ENCODE measurements at regions not wholly inside any gene's neighbourhood (a gene's known extent, or its start where the extent isn't known, plus 50 kb on each side); places are given as distances from the start of the nearest gene placed in this dataset.

GRCh38 chr18:77755187-77755586, 505.5 kb downstream of the GALR1 start:
- peaks cover 0 to 8% (median 0%) of the 10 kb centered on the region in 3 donors for H3K9me3 Mint-ChIP-seq
- CTCF ChIA-PET: interaction anchor here (0.5 to 0.6 kb wide), 2 partner anchors 85 to 952 kb away, joined by 3 read pairs; no protein-coding TSS in a partner anchor
- no peaks in the 10 kb centered on the region for H3K4me1 ChIP-seq (ENCODE audit: control insufficient read depth in 1 of 2, extremely low read depth in 1 of 2, insufficient read depth in 2 of 2, low read length in 2 of 2)
- no peaks in the 10 kb centered on the region for H3K36me3 ChIP-seq (ENCODE audit: control insufficient read depth in 2 of 2, extremely low read depth in 1 of 2, insufficient read depth in 1 of 2, low read length in 1 of 2)
- no peaks in the 10 kb centered on the region for H3K9me3 ChIP-seq
- POLR2A ChIA-PET: no interaction called here
- H3K27ac Mint-ChIP-seq: no peak overlapping the region
- H3K4me1 Mint-ChIP-seq: no peaks in the 10 kb centered on the region
- H3K27ac ChIP-seq (ENCODE audit: low read length): no peak overlapping the region
- no peaks in the 10 kb centered on the region for H3K27me3 ChIP-seq (replicated peaks in 1 of 2; ENCODE audit: control insufficient read depth in 2 of 2, extremely low read depth in 1 of 2, insufficient read depth in 2 of 2, low read length in 1 of 2)
- WGBS (ENCODE audit: insufficient coverage): 100% methylated on average over 1 of the region's 6 CpGs
- no peaks in the 10 kb centered on the region for H3K36me3 Mint-ChIP-seq
- no peak overlapping the region for H3K4me3 ChIP-seq (ENCODE audit: control insufficient read depth in 1 of 2, extremely low read depth in 1 of 2, low read length in 1 of 2)
- DNase-seq (no peak), ATAC-seq (replicated peaks in 1 of 4) (no peak)
- H3K4me3 Mint-ChIP-seq: no peak overlapping the region
- H3K27me3 Mint-ChIP-seq: peaks cover 14 to 24% of the 10 kb centered on the region in 2 donors

DNA sequence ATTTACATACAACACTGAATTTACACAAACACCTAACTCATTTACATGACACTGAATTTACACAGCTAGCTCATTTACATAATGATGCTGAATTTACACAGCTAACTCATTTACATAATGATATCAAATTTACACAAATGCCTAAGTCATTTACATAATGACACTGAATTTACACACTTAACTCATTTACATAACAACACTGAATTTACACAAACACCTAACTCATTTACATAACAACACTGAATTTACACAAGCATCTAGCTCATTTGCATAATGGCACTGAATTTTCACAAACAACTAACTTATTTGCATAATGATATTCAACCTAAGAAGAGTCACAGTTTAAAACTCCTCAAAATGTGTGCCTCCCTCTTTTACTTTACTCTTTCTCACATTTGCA, 511.7 kb downstream of the GALR1 start:
- Histone ChIP-seq H3K4me3 (ENCODE audit: control insufficient read depth in 1 of 2, extremely low read depth in 1 of 2, low read length in 1 of 2) (no peak overlapping the region), H3K27me3 (replicated peaks in 1 of 2; ENCODE audit: control insufficient read depth in 2 of 2, extremely low read depth in 1 of 2, insufficient read depth in 2 of 2, low read length in 1 of 2) (peaks cover 0 to 4% of the 10 kb centered on the region in 2 experiments), H3K36me3 (ENCODE audit: control insufficient read depth in 2 of 2, extremely low read depth in 1 of 2, insufficient read depth in 1 of 2, low read length in 1 of 2) (no peaks in the 10 kb centered on the region), H3K9me3 (no peaks in the 10 kb centered on the region), H3K4me1 (ENCODE audit: control insufficient read depth in 1 of 2, extremely low read depth in 1 of 2, insufficient read depth in 2 of 2, low read length in 2 of 2) (no peaks in the 10 kb centered on the region), H3K27ac (ENCODE audit: low read length) (no peak overlapping the region)
- no peak for DNase-seq
- Mint-ChIP-seq H3K4me3 (no peak overlapping the region), H3K4me1 (peaks cover 0 to 3% (median 0%) of the 10 kb centered on the region in 3 donors), H3K36me3 (no peaks in the 10 kb centered on the region), H3K9me3 (peaks cover 0 to 8% (median 0%) of the 10 kb centered on the region in 3 donors), H3K27me3 (peaks cover 11 to 25% of the 10 kb centered on the region in 2 donors), H3K27ac (no peak overlapping the region)
- ATAC-seq (replicated peaks in 1 of 4): no peak
- POLR2A ChIA-PET: no interaction called here
- CTCF ChIA-PET: no interaction called here

- no peak overlapping the region for H3K4me3 ChIP-seq (ENCODE audit: control insufficient read depth in 1 of 2, extremely low read depth in 1 of 2, low read length in 1 of 2)
- H3K9me3 ChIP-seq: no peaks in the 10 kb centered on the region
- peaks cover 0 to 8% (median 0%) of the 10 kb centered on the region in 3 donors for H3K9me3 Mint-ChIP-seq
- no peak overlapping the region for H3K27ac ChIP-seq (ENCODE audit: low read length)
- no peaks in the 10 kb centered on the region for H3K4me1 ChIP-seq (ENCODE audit: control insufficient read depth in 1 of 2, extremely low read depth in 1 of 2, insufficient read depth in 2 of 2, low read length in 2 of 2)
- no peak for ATAC-seq (replicated peaks in 1 of 4)
- peaks cover 13 to 29% of the 10 kb centered on the region in 2 donors for H3K27me3 Mint-ChIP-seq
- POLR2A ChIA-PET: no interaction called here
- no peaks in the 10 kb centered on the region for H3K36me3 Mint-ChIP-seq
- peaks cover 0 to 3% (median 0%) of the 10 kb centered on the region in 3 donors for H3K4me1 Mint-ChIP-seq
- peaks cover 0 to 4% of the 10 kb centered on the region in 2 experiments for H3K27me3 ChIP-seq (replicated peaks in 1 of 2; ENCODE audit: control insufficient read depth in 2 of 2, extremely low read depth in 1 of 2, insufficient read depth in 2 of 2, low read length in 1 of 2)
- H3K27ac Mint-ChIP-seq: no peak overlapping the region
- WGBS (ENCODE audit: insufficient coverage): no CpG with 5 or more reads among the region's 1 CpG
- no peak overlapping the region for H3K4me3 Mint-ChIP-seq
- H3K36me3 ChIP-seq (ENCODE audit: control insufficient read depth in 2 of 2, extremely low read depth in 1 of 2, insufficient read depth in 1 of 2, low read length in 1 of 2): no peaks in the 10 kb centered on the region
- DNase-seq: no peak
- CTCF ChIA-PET: no interaction called here
These were observed 512.4 kb downstream of the GALR1 start for GRCh38 chr18:77762014-77762413.

DNA sequence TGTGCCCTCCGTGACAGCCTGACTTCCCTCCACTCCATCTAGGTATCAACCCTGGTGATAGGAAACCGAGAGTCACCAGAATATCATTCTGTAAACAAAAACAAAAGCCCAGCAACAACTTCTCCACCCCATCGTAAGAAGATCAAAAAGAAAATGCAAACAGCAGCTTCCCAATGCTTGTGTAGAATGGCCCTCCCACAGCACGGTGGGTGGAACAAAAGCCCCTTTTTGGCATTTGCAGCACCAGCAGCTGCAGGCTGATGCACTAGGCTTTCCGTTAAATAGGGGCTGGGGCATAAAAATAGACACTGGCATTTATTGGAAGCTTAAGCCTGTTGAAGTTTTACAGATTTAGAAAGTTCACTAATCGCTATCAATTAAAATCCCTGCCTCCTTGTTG, 513.0 kb downstream of the GALR1 start:
- DNase-seq: no peak
- H3K4me3 ChIP-seq (ENCODE audit: control insufficient read depth in 1 of 2, extremely low read depth in 1 of 2, low read length in 1 of 2): no peak overlapping the region

GRCh38 chr18:77763530-77764145, 514.0 kb downstream of the GALR1 start:
- no peaks in the 10 kb centered on the region for H3K36me3 ChIP-seq (ENCODE audit: control insufficient read depth in 2 of 2, extremely low read depth in 1 of 2, insufficient read depth in 1 of 2, low read length in 1 of 2)
- H3K4me3 ChIP-seq (ENCODE audit: control insufficient read depth in 1 of 2, extremely low read depth in 1 of 2, low read length in 1 of 2): no peak overlapping the region
- H3K9me3 ChIP-seq: no peaks in the 10 kb centered on the region
- H3K4me3 Mint-ChIP-seq: no peak overlapping the region
- no peak for ATAC-seq (replicated peaks in 1 of 4)
- H3K27me3 ChIP-seq (replicated peaks in 1 of 2; ENCODE audit: control insufficient read depth in 2 of 2, extremely low read depth in 1 of 2, insufficient read depth in 2 of 2, low read length in 1 of 2): peaks cover 0 to 4% of the 10 kb centered on the region in 2 experiments
- no peaks in the 10 kb centered on the region for H3K36me3 Mint-ChIP-seq
- ChIA-PET POLR2A (no interaction called here), CTCF (no interaction called here)
- no peak overlapping the region for H3K27ac Mint-ChIP-seq
- H3K4me1 ChIP-seq (ENCODE audit: control insufficient read depth in 1 of 2, extremely low read depth in 1 of 2, insufficient read depth in 2 of 2, low read length in 2 of 2): no peaks in the 10 kb centered on the region
- WGBS (ENCODE audit: insufficient coverage): 90% methylated on average over 2 of the region's 9 CpGs
- no peak overlapping the region for H3K27ac ChIP-seq (ENCODE audit: low read length)
- peaks cover 0 to 8% (median 0%) of the 10 kb centered on the region in 3 donors for H3K9me3 Mint-ChIP-seq
- H3K4me1 Mint-ChIP-seq: peaks cover 0 to 3% (median 0%) of the 10 kb centered on the region in 3 donors
- no peak for DNase-seq
- H3K27me3 Mint-ChIP-seq: peaks cover 13 to 29% of the 10 kb centered on the region in 2 donors

More for the DNA sequence above, 513.0 kb downstream of the GALR1 start:
- Mint-ChIP-seq H3K4me3 (no peak overlapping the region), H3K9me3 (peaks cover 0 to 8% (median 0%) of the 10 kb centered on the region in 3 donors), H3K4me1 (peaks cover 0 to 3% (median 0%) of the 10 kb centered on the region in 3 donors), H3K27ac (no peak overlapping the region), H3K36me3 (no peaks in the 10 kb centered on the region), H3K27me3 (peaks cover 13 to 29% of the 10 kb centered on the region in 2 donors)
- H3K27ac ChIP-seq (ENCODE audit: low read length): no peak overlapping the region
- POLR2A ChIA-PET: no interaction called here
- H3K27me3 ChIP-seq (replicated peaks in 1 of 2; ENCODE audit: control insufficient read depth in 2 of 2, extremely low read depth in 1 of 2, insufficient read depth in 2 of 2, low read length in 1 of 2): peaks cover 0 to 4% of the 10 kb centered on the region in 2 experiments
- H3K4me1 ChIP-seq (ENCODE audit: control insufficient read depth in 1 of 2, extremely low read depth in 1 of 2, insufficient read depth in 2 of 2, low read length in 2 of 2): no peaks in the 10 kb centered on the region
- CTCF ChIA-PET: no interaction called here
- ATAC-seq (replicated peaks in 1 of 4): no peak
- H3K9me3 ChIP-seq: no peaks in the 10 kb centered on the region
- no peaks in the 10 kb centered on the region for H3K36me3 ChIP-seq (ENCODE audit: control insufficient read depth in 2 of 2, extremely low read depth in 1 of 2, insufficient read depth in 1 of 2, low read length in 1 of 2)
- 10% methylated on average over 2 of the region's 6 CpGs for WGBS (ENCODE audit: insufficient coverage)

DNA sequence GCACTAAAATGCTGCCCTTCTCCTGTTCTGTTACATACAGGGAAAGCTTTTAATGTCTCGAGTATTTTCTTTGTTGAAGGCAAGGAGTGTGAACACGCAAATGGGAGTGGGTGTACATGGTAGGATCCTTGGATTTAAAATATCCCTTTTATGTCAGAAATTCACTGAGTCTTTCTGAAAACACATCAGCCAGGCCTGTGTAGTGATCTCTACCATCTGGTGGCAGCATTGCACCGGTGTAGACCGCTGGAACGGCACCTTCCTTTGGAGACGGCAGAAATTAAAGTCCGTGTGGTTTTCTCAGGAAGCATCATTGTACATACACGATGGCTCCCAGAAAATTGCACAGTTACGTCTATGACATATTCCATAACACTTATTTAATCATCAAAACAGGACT, 515.8 kb downstream of the GALR1 start:
- no peak for ATAC-seq (replicated peaks in 1 of 4)
- Histone ChIP-seq H3K4me1 (ENCODE audit: control insufficient read depth in 1 of 2, extremely low read depth in 1 of 2, insufficient read depth in 2 of 2, low read length in 2 of 2) (no peaks in the 10 kb centered on the region), H3K4me3 (ENCODE audit: control insufficient read depth in 1 of 2, extremely low read depth in 1 of 2, low read length in 1 of 2) (no peak overlapping the region), H3K9me3 (no peaks in the 10 kb centered on the region), H3K27ac (ENCODE audit: low read length) (no peak overlapping the region), H3K27me3 (replicated peaks in 1 of 2; ENCODE audit: control insufficient read depth in 2 of 2, extremely low read depth in 1 of 2, insufficient read depth in 2 of 2, low read length in 1 of 2) (peaks cover 0 to 4% of the 10 kb centered on the region in 2 experiments), H3K36me3 (ENCODE audit: control insufficient read depth in 2 of 2, extremely low read depth in 1 of 2, insufficient read depth in 1 of 2, low read length in 1 of 2) (no peaks in the 10 kb centered on the region)
- Mint-ChIP-seq H3K4me1 (peaks cover 0 to 3% (median 0%) of the 10 kb centered on the region in 3 donors), H3K27ac (no peak overlapping the region), H3K36me3 (no peaks in the 10 kb centered on the region), H3K9me3 (no peaks in the 10 kb centered on the region), H3K4me3 (no peak overlapping the region), H3K27me3 (peaks cover 13 to 24% of the 10 kb centered on the region in 2 donors)
- no peak for DNase-seq
- CTCF ChIA-PET: no interaction called here
- WGBS (ENCODE audit: insufficient coverage): 0% methylated on average over 4 of the region's 9 CpGs
- POLR2A ChIA-PET: interaction anchor here in 1 of 2 donors (0.6 kb wide), 1 partner anchor 20 kb away, joined by 3 read pairs; no protein-coding TSS in a partner anchor
